ENCODE measurements at regions not wholly inside any gene's neighbourhood (a gene's known extent, or its start where the extent isn't known, plus 50 kb on each side); places are given as distances from the start of the nearest gene placed in this dataset.

DNA sequence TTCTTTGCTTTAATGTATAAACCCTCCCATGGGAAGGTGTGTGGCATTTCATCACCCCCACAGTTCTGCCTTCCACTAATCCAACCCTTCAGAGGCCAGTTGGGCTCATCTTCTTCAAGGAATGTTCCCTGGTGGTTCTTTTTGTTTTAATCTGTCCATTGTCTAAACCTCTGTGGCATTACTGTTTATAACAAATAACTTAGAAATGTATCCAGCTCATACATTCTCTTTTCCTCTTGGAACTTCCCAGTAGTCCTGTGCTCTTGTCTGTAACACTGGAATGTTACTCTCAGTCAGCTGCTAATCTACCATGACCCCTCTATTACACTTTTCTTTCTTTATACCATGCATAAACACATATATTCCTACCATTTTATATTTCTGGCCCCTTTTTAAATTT is 213.5 kb upstream of the TARS1 start:
- TF ChIP-seq, protein P1, sequence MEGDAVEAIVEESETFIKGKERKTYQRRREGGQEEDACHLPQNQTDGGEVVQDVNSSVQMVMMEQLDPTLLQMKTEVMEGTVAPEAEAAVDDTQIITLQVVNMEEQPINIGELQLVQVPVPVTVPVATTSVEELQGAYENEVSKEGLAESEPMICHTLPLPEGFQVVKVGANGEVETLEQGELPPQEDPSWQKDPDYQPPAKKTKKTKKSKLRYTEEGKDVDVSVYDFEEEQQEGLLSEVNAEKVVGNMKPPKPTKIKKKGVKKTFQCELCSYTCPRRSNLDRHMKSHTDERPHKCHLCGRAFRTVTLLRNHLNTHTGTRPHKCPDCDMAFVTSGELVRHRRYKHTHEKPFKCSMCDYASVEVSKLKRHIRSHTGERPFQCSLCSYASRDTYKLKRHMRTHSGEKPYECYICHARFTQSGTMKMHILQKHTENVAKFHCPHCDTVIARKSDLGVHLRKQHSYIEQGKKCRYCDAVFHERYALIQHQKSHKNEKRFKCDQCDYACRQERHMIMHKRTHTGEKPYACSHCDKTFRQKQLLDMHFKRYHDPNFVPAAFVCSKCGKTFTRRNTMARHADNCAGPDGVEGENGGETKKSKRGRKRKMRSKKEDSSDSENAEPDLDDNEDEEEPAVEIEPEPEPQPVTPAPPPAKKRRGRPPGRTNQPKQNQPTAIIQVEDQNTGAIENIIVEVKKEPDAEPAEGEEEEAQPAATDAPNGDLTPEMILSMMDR (IDR thresholded peaks at IDR 0.05; ENCODE audit: poor library complexity, severe bottlenecking) = no peak
- TF ChIP-seq POLR2AphosphoS5 (IDR thresholded peaks at IDR 0.05) (no peak), TAF1 (IDR thresholded peaks at IDR 0.05; ENCODE audit: low read depth) (no peak)

Data from neural cell (in vitro differentiated cells).